ENCODE measurements at regions not wholly inside any gene's neighbourhood (a gene's known extent, or its start where the extent isn't known, plus 50 kb on each side); places are given as distances from the start of the nearest gene placed in this dataset.

- 66 to 85% (median 83%) methylated on average over 2 of the region's 2 CpGs for WGBS, 4 donors
- intact Hi-C loops (cut with DNase I) = no loop called here
Observed at GRCh38 chr3:77815467-77815866, 775.6 kb downstream of the ROBO2 start.

GRCh38 chr3:77816366-77816765 is 776.5 kb downstream of the ROBO2 start:
- intact Hi-C loops (cut with DNase I) = no loop called here
- 80 to 87% (median 81%) methylated on average over 7 of the region's 7 CpGs for WGBS, 4 donors
- no peak overlapping the region for H3K27ac ChIP-seq
- no peak overlapping the region for H3K4me3 ChIP-seq
- H3K36me3 ChIP-seq (replicated peaks in 1 of 2) = no peaks in the 10 kb centered on the region
- no peaks in the 10 kb centered on the region for H3K27me3 ChIP-seq
- TF ChIP-seq CTCF (IDR thresholded peaks at IDR 0.05) (no peak), POLR2A (IDR thresholded peaks at IDR 0.05) (no peak)
- DNase-seq = no peak
- H3K9me3 ChIP-seq (replicated peaks in 1 of 3) = no peaks in the 10 kb centered on the region
- H3K4me1 ChIP-seq (replicated peaks in 1 of 2) = no peaks in the 10 kb centered on the region

More at GRCh38 chr3:77815467-77815866, 775.6 kb downstream of the ROBO2 start:
- Histone ChIP-seq H3K27me3 (no peaks in the 10 kb centered on the region), H3K27ac (no peak overlapping the region), H3K4me3 (no peak overlapping the region), H3K4me1 (replicated peaks in 1 of 2) (no peaks in the 10 kb centered on the region), H3K36me3 (replicated peaks in 1 of 2) (no peaks in the 10 kb centered on the region), H3K9me3 (replicated peaks in 1 of 3) (no peaks in the 10 kb centered on the region)
- TF ChIP-seq CTCF (IDR thresholded peaks at IDR 0.05) = no peak
- DNase-seq = no peak

- TF ChIP-seq POLR2A (IDR thresholded peaks at IDR 0.05) (no peak), CTCF (IDR thresholded peaks at IDR 0.05) (no peak)
- Histone ChIP-seq H3K4me3 (no peak overlapping the region), H3K36me3 (replicated peaks in 1 of 2) (no peaks in the 10 kb centered on the region), H3K27ac (no peak overlapping the region), H3K9me3 (replicated peaks in 1 of 3) (no peaks in the 10 kb centered on the region), H3K4me1 (replicated peaks in 1 of 2) (no peaks in the 10 kb centered on the region), H3K27me3 (no peaks in the 10 kb centered on the region)
- DNase-seq = peak in 5 of 7 donors; percentile 7 to 18 (median 15)
- WGBS, 4 donors = 78 to 93% (median 85%) methylated on average over 2 of the region's 2 CpGs
- intact Hi-C loops (cut with DNase I) = no loop called here
Observed at GRCh38 chr3:77825001-77825827, 785.3 kb downstream of the ROBO2 start.

GRCh38 chr3:77835921-77836320 is 796.0 kb downstream of the ROBO2 start:
- no peaks in the 10 kb centered on the region for H3K4me1 ChIP-seq (replicated peaks in 1 of 2)
- 63 to 73% (median 68%) methylated on average over 5 of the region's 5 CpGs for WGBS, 4 donors
- no peaks in the 10 kb centered on the region for H3K36me3 ChIP-seq (replicated peaks in 1 of 2)
- H3K4me3 ChIP-seq = no peak overlapping the region
- no peaks in the 10 kb centered on the region for H3K9me3 ChIP-seq (replicated peaks in 1 of 3)
- no peak overlapping the region for H3K27ac ChIP-seq
- no peaks in the 10 kb centered on the region for H3K27me3 ChIP-seq
- no peak for DNase-seq
- TF ChIP-seq CTCF (IDR thresholded peaks at IDR 0.05) (no peak), POLR2A (IDR thresholded peaks at IDR 0.05) (no peak)
- intact Hi-C loops (cut with DNase I) = no loop called here

Measured in adrenal gland (tissue), 9 donors.